Skin of body (tissue), 1 donor: ENCODE measurements at regions not wholly inside any gene's neighbourhood (a gene's known extent, or its start where the extent isn't known, plus 50 kb on each side); places are given as distances from the start of the nearest gene placed in this dataset.

ENCODE experiments used
- DNase-seq: peaks from one replicate; lab custom pipeline; 2025; lab: John Stamatoyannopoulos, UW

GRCh38 chr4:12875640-12876243 is 608.4 kb downstream of the RAB28 start:
- no peak for DNase-seq

GRCh38 chr4:12873351-12873750 is 610.8 kb downstream of the RAB28 start:
- DNase-seq: no peak

- no peak for DNase-seq
Observed at GRCh38 chr4:12861422-12861821, 622.7 kb downstream of the RAB28 start.

GRCh38 chr4:12852338-12853307 is 631.5 kb downstream of the RAB28 start:
- DNase-seq: peak; percentile 52

- DNase-seq: no peak
Observed at GRCh38 chr4:12846368-12846767, 637.8 kb downstream of the RAB28 start.

GRCh38 chr4:12844141-12844540 is 640.0 kb downstream of the RAB28 start:
- DNase-seq: no peak

GRCh38 chr4:12827966-12828365 is 656.2 kb downstream of the RAB28 start:
- DNase-seq: no peak

- DNase-seq: no peak
Observed at GRCh38 chr4:12791536-12791935, 692.6 kb downstream of the RAB28 start.

GRCh38 chr4:12787261-12787660 is 696.9 kb downstream of the RAB28 start:
- DNase-seq: no peak

- no peak for DNase-seq
Observed at GRCh38 chr4:12778706-12779105, 705.4 kb downstream of the RAB28 start.

GRCh38 chr4:12778191-12778590 is 705.9 kb downstream of the RAB28 start:
- DNase-seq: no peak

GRCh38 chr4:12770351-12770750 is 713.8 kb downstream of the RAB28 start:
- DNase-seq: no peak

GRCh38 chr4:12761694-12762093 is 722.4 kb downstream of the RAB28 start:
- DNase-seq: no peak

GRCh38 chr4:12747154-12747553 is 737.0 kb downstream of the RAB28 start:
- DNase-seq: no peak

GRCh38 chr4:12746221-12746620 is 737.9 kb downstream of the RAB28 start:
- DNase-seq: no peak

GRCh38 chr4:12734586-12734985 is 749.6 kb downstream of the RAB28 start:
- DNase-seq: no peak

GRCh38 chr4:12729384-12729783 is 754.8 kb downstream of the RAB28 start:
- DNase-seq: no peak

GRCh38 chr4:12724510-12724909 is 759.6 kb downstream of the RAB28 start:
- no peak for DNase-seq

- DNase-seq: no peak
Observed at GRCh38 chr4:12723849-12724447, 760.2 kb downstream of the RAB28 start.

GRCh38 chr4:12716896-12717295 is 767.2 kb downstream of the RAB28 start:
- DNase-seq: no peak

GRCh38 chr4:12712648-12713339 is 771.3 kb downstream of the RAB28 start:
- DNase-seq: no peak
